ENCODE measurements at regions not wholly inside any gene's neighbourhood (a gene's known extent, or its start where the extent isn't known, plus 50 kb on each side); places are given as distances from the start of the nearest gene placed in this dataset.
"Not testable (repeated sequence)": the region's sequence is repeated elsewhere in the genome, so short reads cannot be mapped to it uniquely, and the experiment has no call there.

- TF ChIP-seq BHLHE40 (IDR thresholded peaks at IDR 0.05; ENCODE audit: borderline replicate concordance) (no peak), NFRKB (IDR thresholded peaks at IDR 0.05) (no peak), CTBP1 (IDR thresholded peaks at IDR 0.05; ENCODE audit: borderline replicate concordance) (no peak), FOXA1 (IDR thresholded peaks at IDR 0.05) (no peak), SP1 (IDR thresholded peaks at IDR 0.05) (no peak), SUZ12 (IDR thresholded peaks at IDR 0.05) (no peak), PKNOX1 (IDR thresholded peaks at IDR 0.05) (no peak), ARNT (IDR thresholded peaks at IDR 0.05) (no peak), HDGF (IDR thresholded peaks at IDR 0.05; ENCODE audit: borderline replicate concordance) (no peak), ZNF384 (IDR thresholded peaks at IDR 0.05) (no peak), TARDBP (IDR thresholded peaks at IDR 0.05) (no peak), L3MBTL2 (conservative IDR thresholded peaks at IDR 0.05) (no peak), LEF1 (IDR thresholded peaks at IDR 0.05; ENCODE audit: borderline replicate concordance) (no peak), FOXK2 (IDR thresholded peaks at IDR 0.05) (no peak), ELF4 (IDR thresholded peaks at IDR 0.05) (no peak), FOXM1 (IDR thresholded peaks at IDR 0.05; ENCODE audit: borderline replicate concordance) (no peak)
- DNase-seq (ENCODE audit: extremely low spot score) = no peak
- POLR2A ChIA-PET = no interaction called here
- CTCF ChIA-PET = interaction anchor here (0.7 kb wide), 1 partner anchor 79 kb away, joined by 4 read pairs; no protein-coding TSS in a partner anchor
Observed at GRCh38 chr6:6987749-6988148, 120.0 kb upstream of the RREB1 start.

GRCh38 chr6:6990059-6990458 is 117.7 kb upstream of the RREB1 start:
- POLR2A ChIA-PET = not testable (repeated sequence)
- CTCF ChIA-PET = interaction anchor here (0.7 kb wide), 1 partner anchor 1127 kb away, joined by 3 read pairs; no protein-coding TSS in a partner anchor

GRCh38 chr6:6993503-6994237 is 114.1 kb upstream of the RREB1 start:
- ChIA-PET CTCF (no interaction called here), POLR2A (no interaction called here)
- no peak for TF ChIP-seq FOXK2 (IDR thresholded peaks at IDR 0.05)
- TF ChIP-seq HDGF (IDR thresholded peaks at IDR 0.05; ENCODE audit: borderline replicate concordance) = no peak
- no peak for TF ChIP-seq L3MBTL2 (conservative IDR thresholded peaks at IDR 0.05)
- TF ChIP-seq SP1 (IDR thresholded peaks at IDR 0.05) = no peak
- TF ChIP-seq LEF1 (IDR thresholded peaks at IDR 0.05; ENCODE audit: borderline replicate concordance) = no peak
- TF ChIP-seq FOXA1 (IDR thresholded peaks at IDR 0.05) = no peak
- TF ChIP-seq CTBP1 (IDR thresholded peaks at IDR 0.05; ENCODE audit: borderline replicate concordance) = no peak
- no peak for TF ChIP-seq ELF4 (IDR thresholded peaks at IDR 0.05)
- TF ChIP-seq BHLHE40 (IDR thresholded peaks at IDR 0.05; ENCODE audit: borderline replicate concordance) = no peak
- TF ChIP-seq ZNF384 (IDR thresholded peaks at IDR 0.05) = no peak
- TF ChIP-seq FOXM1 (IDR thresholded peaks at IDR 0.05; ENCODE audit: borderline replicate concordance) = no peak
- no peak for TF ChIP-seq TARDBP (IDR thresholded peaks at IDR 0.05)
- TF ChIP-seq ARNT (IDR thresholded peaks at IDR 0.05) = no peak
- no peak for TF ChIP-seq PKNOX1 (IDR thresholded peaks at IDR 0.05)
- TF ChIP-seq NFRKB (IDR thresholded peaks at IDR 0.05) = no peak
- TF ChIP-seq SUZ12 (IDR thresholded peaks at IDR 0.05) = no peak

More at GRCh38 chr6:6990059-6990458, 117.7 kb upstream of the RREB1 start:
- not testable (repeated sequence) for DNase-seq (ENCODE audit: extremely low spot score)

GRCh38 chr6:6994796-6995195 is 113.0 kb upstream of the RREB1 start:
- ChIA-PET POLR2A (no interaction called here), CTCF (interaction anchor here (0.6 kb wide), 1 partner anchor 163 kb away, joined by 3 read pairs; no protein-coding TSS in a partner anchor)
- DNase-seq (ENCODE audit: extremely low spot score) = no peak
- TF ChIP-seq ARNT (IDR thresholded peaks at IDR 0.05) (no peak), LEF1 (IDR thresholded peaks at IDR 0.05; ENCODE audit: borderline replicate concordance) (no peak), SUZ12 (IDR thresholded peaks at IDR 0.05) (no peak), SP1 (IDR thresholded peaks at IDR 0.05) (no peak), ZNF384 (IDR thresholded peaks at IDR 0.05) (no peak), HDGF (IDR thresholded peaks at IDR 0.05; ENCODE audit: borderline replicate concordance) (no peak), NFRKB (IDR thresholded peaks at IDR 0.05) (no peak), PKNOX1 (IDR thresholded peaks at IDR 0.05) (no peak), TARDBP (IDR thresholded peaks at IDR 0.05) (no peak), ELF4 (IDR thresholded peaks at IDR 0.05) (no peak), FOXA1 (IDR thresholded peaks at IDR 0.05) (no peak), BHLHE40 (IDR thresholded peaks at IDR 0.05; ENCODE audit: borderline replicate concordance) (no peak), FOXK2 (IDR thresholded peaks at IDR 0.05) (no peak), L3MBTL2 (conservative IDR thresholded peaks at IDR 0.05) (no peak), FOXM1 (IDR thresholded peaks at IDR 0.05; ENCODE audit: borderline replicate concordance) (no peak), CTBP1 (IDR thresholded peaks at IDR 0.05; ENCODE audit: borderline replicate concordance) (no peak)

More at GRCh38 chr6:6993503-6994237, 114.1 kb upstream of the RREB1 start:
- no peak for DNase-seq (ENCODE audit: extremely low spot score)

GRCh38 chr6:6995328-6995727 is 112.4 kb upstream of the RREB1 start:
- no peak for TF ChIP-seq ARNT (IDR thresholded peaks at IDR 0.05)
- TF ChIP-seq FOXA1 (IDR thresholded peaks at IDR 0.05) = no peak
- no peak for TF ChIP-seq BHLHE40 (IDR thresholded peaks at IDR 0.05; ENCODE audit: borderline replicate concordance)
- TF ChIP-seq NFRKB (IDR thresholded peaks at IDR 0.05) = no peak
- TF ChIP-seq TARDBP (IDR thresholded peaks at IDR 0.05) = no peak
- no peak for TF ChIP-seq ELF4 (IDR thresholded peaks at IDR 0.05)
- no peak for TF ChIP-seq FOXM1 (IDR thresholded peaks at IDR 0.05; ENCODE audit: borderline replicate concordance)
- no peak for TF ChIP-seq FOXK2 (IDR thresholded peaks at IDR 0.05)
- no peak for TF ChIP-seq PKNOX1 (IDR thresholded peaks at IDR 0.05)
- no peak for TF ChIP-seq LEF1 (IDR thresholded peaks at IDR 0.05; ENCODE audit: borderline replicate concordance)
- TF ChIP-seq SUZ12 (IDR thresholded peaks at IDR 0.05) = no peak
- POLR2A ChIA-PET = no interaction called here
- no peak for DNase-seq (ENCODE audit: extremely low spot score)
- CTCF ChIA-PET = interaction anchor here (0.6 kb wide), 1 partner anchor 164 kb away, joined by 3 read pairs; no protein-coding TSS in a partner anchor

Data from HEK293T (cell line).